GM18951 (cell line): ENCODE measurements at regions not wholly inside any gene's neighbourhood (a gene's known extent, or its start where the extent isn't known, plus 50 kb on each side); places are given as distances from the start of the nearest gene placed in this dataset.
"Not testable (repeated sequence)": the region's sequence is repeated elsewhere in the genome, so short reads cannot be mapped to it uniquely, and the experiment has no call there.

ENCODE experiments used
- POLR2A ChIP-seq: IDR thresholded peaks from 4 replicates; pipeline ENCODE4 v1.6.1; 2011; ENCODE audit warnings: mild to moderate bottlenecking; ENCODE audit not compliant: insufficient read length, insufficient read depth; ENCODE audit errors: extremely low read depth
- in situ Hi-C: fragments of 300-500 bp; cut with MboI; formaldehyde crosslinking; loops from one replicate; pipeline ENCODE4 v1.12.0; 2022; ENCODE audit warnings: low sequenced_read_pairs, mixed read lengths, inconsistent platforms; ENCODE audit not compliant: unreplicated experiment

GRCh38 chr3:88248658-88249057, 98.9 kb downstream of the C3orf38 start:
- in situ Hi-C loops, result no loop called here
- no peak for TF ChIP-seq POLR2A

GRCh38 chr3:88259045-88259444, 109.3 kb downstream of the C3orf38 start:
- in situ Hi-C loops, result no loop called here

DNA sequence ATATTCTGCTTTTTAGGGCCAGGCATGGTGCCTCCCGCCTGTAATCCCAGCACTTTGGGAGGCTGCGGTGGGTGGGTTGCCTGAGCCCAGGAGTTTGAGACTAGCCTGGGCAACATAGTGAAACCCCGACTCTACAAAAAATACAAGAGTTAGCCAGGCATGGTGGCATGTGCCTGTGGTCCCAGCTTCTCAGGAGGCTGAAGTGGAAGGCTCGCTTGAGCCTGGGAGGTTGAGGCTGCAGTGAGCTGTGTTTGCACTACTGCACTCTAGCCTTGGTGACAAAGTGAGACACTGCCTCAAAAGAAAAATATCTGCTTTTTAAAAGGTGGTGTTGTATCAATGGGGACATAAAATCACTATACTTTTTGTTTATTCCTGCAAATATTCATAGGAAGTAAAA, 112.8 kb downstream of the C3orf38 start:
- no peak for TF ChIP-seq POLR2A
- in situ Hi-C loops, result no loop called here

More at GRCh38 chr3:88259045-88259444, 109.3 kb downstream of the C3orf38 start:
- no peak for TF ChIP-seq POLR2A

- no peak for TF ChIP-seq POLR2A
- in situ Hi-C loops, result no loop called here
Observed at GRCh38 chr3:88263417-88264100, 113.8 kb downstream of the C3orf38 start.

DNA sequence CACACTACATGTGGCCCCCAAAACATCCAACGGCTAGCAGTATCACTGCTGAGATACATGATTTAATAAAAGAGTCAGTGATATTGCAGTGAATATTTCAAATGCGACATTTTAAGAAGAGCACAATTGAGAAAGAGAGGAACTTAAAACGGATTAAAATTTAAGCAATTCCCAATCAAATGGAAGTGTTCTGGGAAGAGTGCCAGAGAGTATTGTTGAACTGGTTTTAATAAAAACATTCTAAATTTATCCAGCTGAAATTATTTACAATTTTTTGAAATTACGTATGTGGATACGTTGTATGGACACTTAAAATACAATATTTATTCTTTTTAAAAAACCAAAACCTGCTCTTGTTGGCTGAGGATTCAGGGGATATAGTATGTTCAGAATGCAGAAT, 117.7 kb downstream of the C3orf38 start:
- in situ Hi-C loops, result no loop called here
- no peak for TF ChIP-seq POLR2A

GRCh38 chr3:88267847-88268246, 118.1 kb downstream of the C3orf38 start:
- no peak for TF ChIP-seq POLR2A
- in situ Hi-C loops, result no loop called here

DNA sequence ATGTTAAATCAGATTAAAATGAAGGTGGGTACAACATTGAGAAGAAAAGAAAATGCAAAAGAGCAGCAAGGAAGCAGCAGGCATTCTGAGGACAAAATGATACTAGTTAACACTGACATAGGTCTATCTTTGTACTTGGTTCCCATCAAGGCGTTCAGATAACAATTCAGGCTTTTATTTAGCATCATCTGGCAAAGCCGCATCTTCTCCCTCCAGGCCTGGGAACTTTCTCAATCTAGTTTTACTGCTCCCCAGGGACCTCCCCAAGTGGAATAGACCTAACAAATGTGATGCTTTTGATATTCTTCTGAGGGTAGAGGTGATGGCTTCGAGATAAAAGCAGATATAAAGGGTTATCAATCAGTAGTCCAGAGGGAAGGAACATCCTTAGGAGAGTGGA, 130.6 kb downstream of the C3orf38 start:
- no peak for TF ChIP-seq POLR2A
- in situ Hi-C loops, result no loop called here

GRCh38 chr3:88282528-88283241, 132.9 kb downstream of the C3orf38 start:
- in situ Hi-C loops, result no loop called here
- TF ChIP-seq POLR2A, result no peak

- TF ChIP-seq POLR2A, result no peak
- in situ Hi-C loops, result no loop called here
Observed at GRCh38 chr3:88283242-88283592, 133.5 kb downstream of the C3orf38 start.

- in situ Hi-C loops, result no loop called here
- TF ChIP-seq POLR2A, result no peak
Observed at GRCh38 chr3:88291486-88291885, 141.7 kb downstream of the C3orf38 start.

DNA sequence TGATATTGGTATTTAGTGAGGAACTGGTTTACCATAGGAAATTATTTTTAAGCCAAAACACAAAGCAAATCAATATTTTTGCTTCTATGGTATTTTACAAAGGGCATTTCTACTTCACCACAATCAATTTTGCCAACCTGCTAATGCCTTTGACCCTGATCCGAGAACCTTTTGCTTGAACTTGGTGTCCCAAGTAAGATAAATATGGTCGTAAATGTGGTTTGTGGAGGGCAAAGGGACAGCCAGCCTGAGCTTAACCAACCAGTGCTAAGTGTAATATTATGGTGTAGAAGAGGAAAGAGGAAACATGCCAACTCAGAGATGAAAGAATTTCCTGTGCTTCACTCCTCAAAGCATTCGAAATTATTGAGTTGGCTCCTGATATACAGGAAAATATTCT, 148.4 kb downstream of the C3orf38 start:
- TF ChIP-seq POLR2A, result no peak
- in situ Hi-C loops, result no loop called here

DNA sequence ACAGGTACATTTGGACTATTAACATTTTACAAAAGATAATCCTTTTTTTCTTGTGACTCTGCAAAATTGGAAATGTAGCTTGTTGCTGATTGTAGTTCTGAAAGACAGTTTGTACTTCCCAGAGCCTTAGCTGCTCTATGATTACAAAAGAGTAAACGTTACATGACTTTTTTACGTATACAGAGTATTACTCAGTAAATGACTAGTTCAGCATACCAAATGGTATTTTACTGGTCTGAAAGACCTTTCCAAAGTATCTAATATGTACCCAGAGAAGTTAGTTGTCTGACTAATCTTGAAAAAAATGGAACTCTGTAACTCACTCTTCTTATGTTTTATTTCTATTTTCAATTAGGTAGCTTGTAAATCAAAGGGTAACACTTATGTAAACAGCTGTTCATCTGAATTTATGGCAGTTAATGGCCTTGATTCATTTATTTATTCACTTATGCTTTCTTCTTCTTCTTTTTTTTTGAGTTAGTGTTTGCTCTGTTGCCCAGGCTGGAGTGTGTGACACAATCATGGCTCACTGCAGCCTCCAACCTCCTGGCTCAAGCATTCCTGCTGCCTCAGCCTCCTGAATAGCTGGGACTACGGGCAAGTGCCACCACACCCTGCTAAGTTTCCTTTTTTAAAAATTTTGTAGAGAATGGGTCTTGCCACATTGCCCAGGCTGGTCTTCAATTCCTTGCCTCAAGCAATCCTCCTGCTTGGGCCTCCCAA, 151.7 kb downstream of the C3orf38 start:
- no peak for TF ChIP-seq POLR2A
- in situ Hi-C loops, result no loop called here

GRCh38 chr3:88301996-88302393, 152.2 kb downstream of the C3orf38 start:
- in situ Hi-C loops, result no loop called here
- no peak for TF ChIP-seq POLR2A

DNA sequence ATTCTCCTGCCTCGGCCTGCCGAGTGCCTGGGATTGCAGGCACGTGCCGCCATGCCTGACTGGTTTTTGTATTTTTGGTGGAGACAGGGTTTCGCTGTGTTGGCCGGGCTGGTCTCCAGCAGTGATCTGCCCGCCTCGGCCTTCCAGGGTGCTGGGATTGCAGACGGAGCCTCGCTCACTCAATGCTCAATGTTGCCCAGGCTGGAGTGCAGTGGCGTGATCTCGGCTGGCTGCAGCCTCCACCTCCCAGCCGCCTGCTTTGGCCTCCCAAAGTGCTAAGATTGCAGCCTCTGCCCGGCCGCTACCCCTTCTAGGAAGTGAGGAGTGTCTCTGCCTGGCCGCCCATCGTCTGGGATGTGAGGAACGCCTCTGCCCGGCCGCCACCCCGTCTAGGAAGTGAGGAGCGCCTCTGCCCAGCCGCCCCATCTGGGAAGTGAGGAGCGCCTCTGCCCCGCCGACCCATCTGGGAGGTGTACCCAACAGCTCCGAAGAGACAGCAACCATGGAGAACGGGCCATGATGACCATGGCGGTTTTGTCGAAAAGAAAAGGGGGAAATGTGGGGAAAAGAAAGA, 153.7 kb downstream of the C3orf38 start:
- in situ Hi-C loops, result not testable (repeated sequence)
